HG02970 (cell line): ENCODE measurements at regions not wholly inside any gene's neighbourhood (a gene's known extent, or its start where the extent isn't known, plus 50 kb on each side); places are given as distances from the start of the nearest gene placed in this dataset.

Experiments
- ATAC-seq: cut with Tn5 transposase; IDR thresholded peaks from one replicate; pipeline ENCODE4 v1.9.1; 2021; ENCODE audit warnings: mild to moderate bottlenecking, moderate library complexity, moderate number of reproducible peaks; ENCODE audit not compliant: unreplicated experiment, low FRiP score

DNA sequence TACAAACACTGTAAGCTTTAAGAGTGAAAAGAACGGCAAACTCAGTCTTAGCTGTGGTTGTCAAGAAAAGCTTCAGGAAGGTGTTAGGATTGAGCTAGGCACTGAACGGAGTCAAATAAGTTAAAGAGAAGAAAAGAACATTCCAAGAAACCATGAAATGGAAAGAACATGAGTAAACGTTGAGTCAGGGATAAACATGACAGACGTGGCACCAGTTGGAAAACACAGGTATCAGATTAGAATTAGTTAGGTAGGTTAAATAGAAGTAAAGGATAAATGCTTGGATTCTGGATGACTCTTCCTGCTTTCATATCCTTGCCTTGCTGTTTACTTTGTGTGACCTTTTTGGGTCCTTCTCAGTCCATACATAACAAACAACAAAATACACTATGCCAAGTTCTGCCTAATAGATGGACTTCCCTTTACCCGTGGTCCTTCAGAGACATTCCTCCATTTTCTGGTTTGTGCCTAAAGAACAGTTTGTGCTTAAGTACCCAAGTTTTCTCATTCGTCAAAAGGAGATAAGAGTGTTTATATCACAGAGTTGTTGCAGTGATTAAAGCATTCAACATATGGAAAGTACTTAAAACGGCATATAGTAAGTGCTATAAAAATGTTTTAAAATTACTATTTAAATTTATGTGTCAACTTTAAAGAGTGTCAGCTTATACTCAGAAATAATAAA lies 446.9 kb downstream of the TMA16 start:
- ATAC-seq, result no peak

DNA sequence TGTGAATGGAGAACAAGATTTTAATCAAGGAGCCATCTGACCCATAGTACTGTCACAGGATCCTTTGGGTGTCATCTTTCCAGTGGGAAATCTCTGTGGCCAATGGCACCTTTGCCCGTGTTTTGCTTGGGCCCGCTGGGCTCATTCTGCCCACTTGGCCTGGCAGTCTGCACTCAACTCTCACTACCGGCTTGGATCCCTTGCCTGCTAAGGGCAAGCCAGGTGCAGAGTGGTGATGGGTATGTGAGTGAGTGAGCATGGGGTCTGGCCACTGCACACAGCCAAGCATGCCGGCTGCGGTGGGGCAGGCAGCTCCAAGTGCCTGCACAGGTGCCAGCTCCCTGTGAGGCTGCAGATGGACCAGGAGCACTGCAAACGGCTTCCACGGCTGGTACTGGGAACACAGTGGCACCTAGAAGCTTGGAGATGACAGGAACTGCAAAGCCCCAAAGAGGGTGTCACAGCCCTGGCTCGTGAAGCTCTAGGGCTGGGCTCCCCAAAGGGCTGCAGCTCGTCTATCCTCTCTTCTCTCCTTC lies 454.5 kb downstream of the TMA16 start:
- ATAC-seq, result no peak

DNA sequence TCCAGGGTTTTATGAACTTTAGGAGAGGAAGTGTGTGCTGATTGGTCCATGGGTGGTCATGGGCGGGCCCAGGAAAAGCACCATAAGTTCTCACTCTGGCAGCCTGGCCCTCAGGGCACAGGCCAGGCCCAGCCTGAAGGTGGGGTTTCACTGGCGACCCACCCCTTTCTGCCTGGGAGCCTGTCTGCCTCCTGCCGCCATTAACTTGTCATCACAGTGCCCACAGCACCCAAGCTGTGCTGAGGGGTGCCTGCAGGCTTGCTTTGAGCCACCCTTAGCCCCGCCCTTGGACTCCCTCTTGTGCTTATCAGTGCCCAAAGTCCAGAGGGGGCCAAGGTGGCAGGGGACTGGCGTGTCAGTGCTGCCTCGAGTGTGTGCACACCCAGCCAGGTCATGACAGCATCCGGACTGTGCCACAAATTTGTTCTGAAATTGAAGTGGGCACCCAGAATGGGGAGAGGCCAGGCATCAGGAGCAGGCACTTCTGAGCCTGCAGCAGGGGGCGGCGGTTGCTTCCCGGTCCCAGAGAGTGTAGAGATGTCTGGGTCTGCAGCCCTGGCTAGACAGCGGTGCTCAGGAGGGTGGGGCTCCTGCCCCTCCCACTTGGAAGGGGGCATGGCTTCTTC lies 455.6 kb downstream of the TMA16 start:
- no peak for ATAC-seq

DNA sequence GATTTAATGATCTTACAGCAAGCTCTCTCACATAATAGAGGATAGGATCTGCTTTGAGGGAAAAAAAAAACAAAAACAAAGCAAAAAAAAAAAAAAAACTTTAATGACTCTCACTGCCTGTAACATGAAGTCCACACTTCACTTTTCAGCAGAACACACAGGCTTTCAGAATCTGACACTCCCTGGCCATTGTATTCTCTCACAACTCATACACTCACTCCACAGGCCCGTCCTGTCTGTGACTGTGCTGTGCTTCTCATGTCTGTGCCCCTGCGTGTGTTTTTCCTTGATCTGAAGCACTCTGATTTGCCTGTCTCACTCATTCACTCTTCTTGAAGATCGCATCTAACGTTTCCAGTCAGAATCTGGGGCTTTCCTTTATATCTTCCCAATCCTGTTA lies 460.8 kb downstream of the TMA16 start:
- ATAC-seq, result no peak

DNA sequence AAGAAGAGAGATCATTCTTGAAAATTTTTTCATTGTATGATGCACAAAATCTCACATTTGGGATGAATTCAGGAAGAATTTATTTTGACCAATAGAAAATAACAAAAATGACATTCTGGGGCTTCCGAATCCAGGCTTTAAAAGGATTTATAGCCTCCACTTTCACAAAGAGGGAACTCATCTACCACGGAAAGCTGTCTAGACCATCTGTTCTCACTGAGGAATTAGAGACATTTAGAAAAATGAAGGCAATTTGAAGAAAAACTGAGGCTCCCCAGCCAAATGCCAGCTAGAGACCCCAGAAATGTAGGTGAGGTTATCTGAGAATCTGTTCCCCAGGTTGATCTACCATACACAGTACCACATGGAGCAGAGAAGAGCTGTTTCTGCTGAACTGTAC lies 464.3 kb downstream of the TMA16 start:
- no peak for ATAC-seq

DNA sequence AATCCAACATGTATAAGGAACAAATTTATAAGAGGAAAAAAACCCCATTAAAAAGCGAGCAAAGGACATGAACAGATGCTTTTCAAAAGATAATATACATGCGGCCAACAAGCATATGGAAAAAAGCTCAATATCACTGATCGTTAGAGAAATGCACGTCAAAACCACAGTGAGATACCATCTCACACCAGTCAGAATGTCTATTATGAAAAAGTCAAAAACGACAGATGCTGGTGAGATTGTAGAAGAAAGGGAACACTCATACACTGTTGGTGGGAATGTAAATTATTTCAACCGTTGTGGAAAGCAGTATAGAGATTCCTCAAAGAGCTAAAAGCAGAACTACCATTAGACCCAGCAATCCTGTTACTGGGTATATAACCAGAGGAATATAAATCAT lies 465.4 kb downstream of the TMA16 start:
- no peak for ATAC-seq

DNA sequence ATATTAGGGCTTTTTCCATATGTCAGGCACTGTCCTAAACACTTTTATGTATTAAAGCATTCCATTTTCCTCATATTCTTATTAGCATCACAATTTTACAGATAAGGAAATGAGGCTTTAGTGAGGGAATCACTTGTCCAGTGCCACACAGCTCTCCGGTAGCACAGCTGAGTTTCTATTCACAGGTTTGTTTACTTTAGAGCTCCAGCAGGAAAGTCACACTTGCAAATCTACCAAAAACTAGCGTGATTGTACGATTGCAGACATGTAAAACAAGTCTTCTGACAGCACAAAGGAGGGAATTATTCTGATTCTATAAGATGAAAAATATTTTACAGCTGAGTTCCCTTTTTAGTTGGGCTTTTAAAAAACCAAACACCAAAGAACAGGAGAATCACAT lies 472.1 kb downstream of the TMA16 start:
- ATAC-seq, result no peak

DNA sequence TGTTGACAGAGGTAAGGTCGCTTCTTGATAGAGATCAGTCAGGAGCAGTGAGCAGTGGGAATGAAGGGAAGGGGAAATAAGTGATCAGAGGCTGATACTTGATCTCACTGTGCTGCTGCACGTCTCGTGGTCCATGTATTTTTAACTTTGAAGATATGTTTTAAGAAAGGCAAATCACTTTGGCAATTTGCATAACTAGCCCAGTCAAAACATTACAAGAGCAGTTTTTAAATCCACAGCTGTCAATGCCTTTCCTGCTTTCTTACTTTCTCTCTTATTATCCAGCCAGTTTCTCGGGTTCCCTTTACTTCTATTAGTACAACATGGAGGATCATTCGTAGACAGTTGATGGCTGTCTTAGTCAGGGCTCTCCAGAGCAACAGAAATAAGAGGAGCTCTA lies 472.8 kb downstream of the TMA16 start:
- ATAC-seq, result no peak

DNA sequence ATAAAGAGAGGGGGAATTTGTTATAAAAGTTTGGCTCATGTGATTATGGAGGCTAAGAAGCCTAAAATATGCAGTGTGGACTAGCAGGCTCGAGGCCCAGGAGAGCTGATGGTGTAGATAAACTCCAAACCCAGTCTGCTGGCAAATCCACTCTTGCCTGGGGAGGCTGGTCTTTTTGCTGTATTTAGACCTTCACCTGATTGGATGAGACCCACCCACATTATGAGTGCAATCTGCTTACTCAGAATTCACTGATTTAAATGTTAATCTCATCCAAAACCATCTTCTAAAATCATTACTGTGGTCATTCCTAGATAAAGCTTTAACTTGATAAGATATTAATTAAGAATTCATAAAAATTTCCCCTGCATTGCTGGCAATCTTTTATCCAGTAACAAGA lies 473.2 kb downstream of the TMA16 start:
- ATAC-seq, result no peak

DNA sequence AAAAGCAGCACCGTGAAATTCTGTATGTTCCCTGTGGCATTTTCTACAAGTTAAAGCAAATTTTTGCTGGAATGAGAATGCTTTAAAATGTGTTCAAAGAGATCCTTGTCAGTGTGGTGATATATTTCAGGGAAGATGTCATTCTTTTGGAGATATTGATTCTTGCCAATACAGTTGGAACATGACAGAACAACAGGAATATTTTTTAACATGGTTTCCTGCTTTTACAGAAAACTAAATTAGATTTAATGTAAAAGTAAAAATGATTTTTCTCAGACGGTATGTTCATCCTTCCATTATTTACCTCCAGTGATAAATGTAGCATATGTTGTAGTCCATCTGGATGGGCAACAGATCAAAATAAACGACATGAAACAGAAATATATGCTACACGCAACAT lies 474.8 kb downstream of the TMA16 start:
- no peak for ATAC-seq

DNA sequence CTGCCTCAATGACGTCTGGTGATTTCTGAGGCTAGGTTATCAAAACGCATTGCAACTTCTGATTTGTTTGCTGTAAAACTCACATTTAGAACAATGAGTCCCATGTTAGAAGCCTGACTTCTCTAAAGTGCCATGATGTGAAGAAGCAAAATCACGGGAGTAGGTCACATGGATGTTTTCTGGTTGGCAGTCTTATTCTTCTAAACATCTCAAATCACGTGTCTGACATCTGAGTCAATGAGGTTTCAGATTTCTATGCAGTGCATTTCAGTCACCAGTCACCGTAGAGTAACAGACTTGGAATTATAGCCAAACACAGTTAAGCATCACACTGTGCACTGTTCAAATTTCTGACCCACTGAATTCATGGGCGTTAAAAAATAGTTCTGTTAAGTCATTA lies 482.1 kb downstream of the TMA16 start:
- ATAC-seq, result no peak

DNA sequence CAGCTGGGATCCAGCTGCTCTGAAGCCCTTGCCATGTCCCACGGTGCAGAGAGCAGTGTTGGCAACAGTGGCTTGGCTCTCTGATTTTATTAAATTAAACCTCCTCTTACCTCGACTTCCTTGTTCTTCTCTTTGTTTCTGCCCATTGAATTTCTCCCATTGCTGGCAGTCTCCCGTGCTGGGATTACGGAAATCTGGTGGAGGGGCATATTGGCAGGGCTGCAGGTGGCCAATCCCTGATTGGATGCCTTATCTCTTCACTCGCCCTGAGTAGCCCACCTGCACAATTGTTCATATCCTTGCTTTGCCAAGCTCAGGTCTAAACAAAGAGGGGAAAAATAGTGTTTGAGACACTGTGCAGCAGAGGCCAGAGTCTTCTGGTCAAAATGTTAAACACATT lies 493.9 kb downstream of the TMA16 start:
- no peak for ATAC-seq

DNA sequence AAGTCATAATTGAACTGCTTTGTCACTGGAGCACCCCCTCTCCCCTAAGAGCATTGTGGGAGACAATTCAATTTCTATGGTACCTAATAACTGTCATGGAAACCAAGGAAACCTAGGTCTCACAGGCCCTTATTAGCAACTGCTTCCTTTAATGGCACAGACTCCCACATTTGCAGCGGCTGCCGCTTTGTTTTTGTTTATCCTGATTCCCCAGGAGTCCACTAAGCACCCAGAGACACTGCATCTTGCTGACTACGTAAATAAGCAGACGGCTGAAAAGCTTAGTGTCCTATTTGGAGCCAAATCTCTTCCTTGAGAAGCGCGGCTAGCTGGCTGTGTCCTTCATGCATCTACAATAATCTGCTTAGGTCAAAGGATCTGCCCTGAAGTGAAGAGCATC lies 494.4 kb downstream of the TMA16 start:
- ATAC-seq, result no peak

DNA sequence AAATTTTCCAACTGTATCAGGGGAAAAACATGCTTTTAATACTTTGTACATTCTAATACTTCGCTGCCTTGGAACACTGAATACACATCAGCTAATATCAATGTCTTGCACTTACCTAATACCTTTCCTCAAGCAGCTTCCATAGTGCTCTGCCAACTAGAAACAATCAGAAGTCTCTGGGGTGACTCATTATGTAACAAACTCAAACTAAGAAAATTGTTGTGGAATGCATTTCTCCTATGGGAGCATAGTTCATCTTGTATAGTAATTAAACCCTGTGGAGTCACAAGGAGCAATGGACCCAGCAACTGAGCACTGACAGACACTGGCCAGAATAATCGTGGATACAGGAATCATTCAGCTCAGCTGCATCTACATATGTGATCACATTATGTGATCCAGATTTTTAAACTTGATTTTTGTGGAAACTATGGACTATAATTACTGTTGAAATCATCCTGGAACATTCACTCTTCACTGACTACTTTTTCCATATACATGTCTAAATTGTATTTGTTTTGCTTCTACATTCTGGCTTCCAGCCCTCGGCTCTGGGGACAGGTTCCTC lies 496.9 kb downstream of the TMA16 start:
- no peak for ATAC-seq

DNA sequence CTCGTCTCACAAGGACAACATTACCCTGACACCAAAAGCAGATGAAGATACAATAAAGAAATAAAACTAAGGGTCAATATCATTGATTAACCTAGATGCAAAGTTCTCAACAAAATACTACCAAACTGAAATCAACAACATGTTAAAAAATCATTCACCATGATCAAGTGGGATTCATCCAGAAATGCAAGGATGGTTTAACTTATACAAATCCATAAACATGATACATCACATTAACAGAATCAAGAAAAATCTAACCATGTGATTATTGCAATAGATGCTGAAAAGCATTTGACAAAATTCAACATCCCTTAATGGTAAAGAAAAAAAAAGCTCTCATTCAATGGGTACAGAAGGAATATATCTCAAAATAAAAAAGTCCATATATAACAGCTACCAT lies 514.9 kb downstream of the TMA16 start:
- ATAC-seq, result no peak

DNA sequence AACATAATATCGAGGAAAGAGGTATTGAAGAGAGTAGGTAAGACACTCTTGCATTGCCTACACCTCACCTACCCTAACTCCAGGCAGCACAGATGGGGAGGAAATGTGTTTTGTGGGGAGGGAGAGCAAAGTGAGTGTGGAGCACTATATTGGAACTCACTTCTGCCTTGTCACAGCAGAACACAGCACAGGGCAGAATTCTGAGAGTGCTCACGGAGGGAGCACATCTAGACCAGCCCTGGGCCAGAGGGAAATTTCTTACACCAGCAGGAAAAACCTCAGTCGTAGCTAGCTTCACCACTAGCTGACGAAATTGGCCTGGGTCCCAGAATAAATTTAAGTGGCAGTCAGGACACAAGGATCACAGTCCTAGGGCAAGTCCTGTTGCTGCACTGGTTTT lies 517.3 kb downstream of the TMA16 start:
- ATAC-seq, result no peak

DNA sequence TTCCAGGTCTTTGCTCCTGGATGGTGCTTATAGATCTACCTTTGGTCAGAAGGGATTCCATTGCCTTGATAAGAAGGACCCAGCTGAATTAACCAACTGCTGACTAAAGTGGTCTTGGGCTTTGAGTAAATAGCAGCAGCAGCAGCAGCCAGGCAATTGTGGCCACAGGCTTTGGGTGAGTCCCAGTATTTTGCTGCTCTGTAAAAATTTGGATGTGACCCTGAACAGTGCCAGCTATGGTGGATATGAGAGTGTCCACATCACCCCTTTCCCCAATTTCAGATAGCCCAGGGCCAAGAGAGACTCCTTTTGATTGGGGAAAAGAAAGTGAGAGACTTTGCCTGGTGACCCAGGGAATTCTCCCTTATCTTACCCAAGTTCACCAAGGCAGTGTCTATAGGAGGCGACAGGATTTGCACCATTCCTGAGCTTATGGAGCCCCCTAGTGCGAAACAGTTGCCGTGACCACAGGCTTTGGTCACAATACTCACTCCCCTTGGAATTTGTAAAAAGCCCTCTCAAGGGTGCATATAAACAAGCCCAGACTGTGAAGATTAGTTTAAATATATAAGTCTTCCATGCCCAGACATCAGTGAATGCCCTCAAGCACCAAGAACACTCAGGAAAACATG lies 518.0 kb downstream of the TMA16 start:
- ATAC-seq, result no peak

DNA sequence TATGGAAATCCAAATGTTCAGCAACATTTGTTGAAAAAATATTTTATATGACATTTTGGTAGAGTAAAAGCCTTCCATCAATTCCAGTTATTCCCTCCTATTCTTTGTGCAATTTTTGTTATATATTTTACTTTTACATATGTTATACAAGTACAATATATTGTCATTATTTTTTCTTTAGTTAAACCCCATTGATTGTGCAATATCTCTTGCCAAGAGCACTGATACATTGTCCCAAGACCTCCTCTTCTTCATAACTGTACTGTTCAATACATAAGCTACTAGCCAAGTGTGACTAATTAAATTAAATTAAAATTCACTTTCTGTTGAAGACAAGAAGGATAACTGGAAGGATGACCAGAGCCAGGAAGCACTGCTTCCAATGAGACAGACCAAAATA lies 527.5 kb downstream of the TMA16 start:
- ATAC-seq, result no peak

DNA sequence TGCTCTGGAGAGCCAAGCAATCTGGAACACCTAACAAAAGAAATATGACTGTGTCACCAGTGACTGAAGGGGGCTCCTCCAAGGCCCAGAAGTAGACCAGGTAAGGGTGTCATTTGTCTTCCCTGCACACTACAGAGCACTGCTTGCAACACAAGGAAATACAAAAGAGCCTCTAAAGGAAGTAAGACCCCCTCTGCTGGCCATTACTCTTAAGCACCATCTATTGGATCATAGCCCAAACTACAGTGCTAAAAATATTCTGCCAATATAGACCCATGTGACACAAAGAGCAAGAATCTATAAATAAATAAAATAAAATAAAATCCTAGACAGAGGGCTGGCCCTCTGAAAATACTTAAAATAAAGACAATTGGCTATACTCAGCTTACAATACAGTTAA lies 528.7 kb downstream of the TMA16 start:
- no peak for ATAC-seq

DNA sequence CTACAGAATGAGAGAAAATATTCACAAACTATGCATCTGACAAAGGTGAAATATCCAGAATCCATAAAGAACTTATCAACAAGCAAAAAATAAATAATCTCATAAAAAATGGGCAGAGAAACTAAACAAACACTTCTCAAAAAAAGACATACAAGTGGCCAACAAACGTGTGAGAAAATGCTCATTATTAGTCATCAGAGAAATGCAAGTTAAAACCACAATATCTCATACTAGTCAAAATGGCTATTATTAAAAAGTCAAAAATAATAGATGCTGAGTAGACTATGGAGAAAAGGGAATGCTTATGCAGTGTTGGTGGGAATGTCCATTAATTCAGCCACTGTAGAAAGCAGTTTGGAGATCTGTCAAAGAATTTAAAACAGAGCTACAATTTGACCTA lies 533.3 kb downstream of the TMA16 start:
- ATAC-seq, result no peak

DNA sequence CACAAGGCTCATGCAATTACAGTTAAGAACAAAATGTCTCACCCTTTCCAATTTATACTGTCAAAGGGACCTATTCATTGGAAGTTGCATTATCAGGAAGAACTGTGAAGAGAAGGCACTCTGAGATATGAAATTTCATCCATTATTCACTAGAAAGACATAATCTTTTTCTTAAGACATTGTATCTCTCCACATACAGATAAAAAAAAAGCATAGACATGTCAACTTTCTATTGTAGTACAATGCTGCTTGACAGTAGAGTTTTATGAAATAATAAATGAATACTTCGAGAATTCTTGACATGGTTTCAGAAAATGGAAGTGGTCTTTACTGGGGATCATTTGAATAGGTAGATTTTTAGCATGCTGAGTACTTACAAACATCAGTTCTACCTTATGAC lies 545.0 kb downstream of the TMA16 start:
- ATAC-seq, result no peak
